Smooth muscle cell (in vitro differentiated cells): ENCODE measurements at regions not wholly inside any gene's neighbourhood (a gene's known extent, or its start where the extent isn't known, plus 50 kb on each side); places are given as distances from the start of the nearest gene placed in this dataset.

Experiments used
- DNase-seq: peaks from one replicate; lab custom pipeline; 2025; ENCODE audit not compliant: unreplicated experiment; lab: John Stamatoyannopoulos, UW
- H2AFZ ChIP-seq: fragments of 200-600 bp; sonication (generic); 2 replicates; pipeline ENCODE4 v1.6.0; 2016; ENCODE audit warnings: antibody characterized with exemption, low read depth, mild to moderate bottlenecking
- H3F3A ChIP-seq: fragments of 200-600 bp; sonication (generic); 2 replicates; pipeline ENCODE4 v1.6.0; 2017; ENCODE audit warnings: antibody characterized with exemption, low read depth
- H3K27ac ChIP-seq: fragments of 200-600 bp; sonication (generic); 2 replicates; pipeline ENCODE4 v1.5.1; 2016; ENCODE audit warnings: low read depth, mild to moderate bottlenecking
- H3K27me3 ChIP-seq: fragments of 200-600 bp; sonication (generic); 2 replicates; pipeline ENCODE4 v1.6.1; 2016; ENCODE audit warnings: low read depth, mild to moderate bottlenecking
- H3K36me3 ChIP-seq: fragments of 200-600 bp; sonication (generic); 2 replicates; pipeline ENCODE4 v1.5.1; 2016; ENCODE audit warnings: low read depth
- H3K4me1 ChIP-seq: fragments of 200-600 bp; sonication (generic); 2 replicates; pipeline ENCODE4 v1.5.1; 2016; ENCODE audit warnings: low read depth
- H3K4me2 ChIP-seq: fragments of 200-600 bp; sonication (generic); 2 replicates; pipeline ENCODE4 v1.6.0; 2016; ENCODE audit warnings: mild to moderate bottlenecking
- H3K4me3 ChIP-seq: fragments of 200-600 bp; sonication (generic); 2 replicates; pipeline ENCODE4 v1.5.1; 2016; ENCODE audit warnings: mild to moderate bottlenecking
- H3K79me2 ChIP-seq: fragments of 200-600 bp; sonication (generic); 2 replicates; pipeline ENCODE4 v1.6.0; 2016; ENCODE audit warnings: low read depth, mild to moderate bottlenecking
- H3K9ac ChIP-seq: fragments of 200-600 bp; sonication (generic); 2 replicates; pipeline ENCODE4 v1.6.0; 2016; ENCODE audit warnings: low read depth
- H3K9me3 ChIP-seq: fragments of 200-600 bp; sonication (generic); replicated peaks from 2 replicates; pipeline ENCODE4 v1.5.1; 2016; ENCODE audit warnings: low read depth
- H4K20me1 ChIP-seq: fragments of 200-600 bp; sonication (generic); 2 replicates; pipeline ENCODE4 v1.6.0; 2016; ENCODE audit warnings: low read depth
- CTCF ChIP-seq: fragments of 200-600 bp; sonication (generic); IDR thresholded peaks from 2 replicates; pipeline ENCODE4 v1.5.1; 2017; ENCODE audit warnings: borderline replicate concordance, mild to moderate bottlenecking, antibody characterized with exemption; ENCODE audit not compliant: insufficient read depth, poor library complexity, severe bottlenecking
- WGBS: methylation state at CpG from one replicate; pipeline ENCODE4 v1.1.7; 2016; ENCODE audit warnings: low lambda C conversion rate; 5-methylcytosine and 5-hydroxymethylcytosine counted together

- Histone ChIP-seq H3K4me2 (no peak overlapping the region), H4K20me1 (no peaks in the 10 kb centered on the region), H3K4me1 (no peaks in the 10 kb centered on the region), H3K4me3 (no peak overlapping the region), H3K27ac (no peak overlapping the region), H3K9ac (no peak overlapping the region), H3K79me2 (no peaks in the 10 kb centered on the region), H3F3A (no peaks in the 10 kb centered on the region), H3K9me3 (no peaks in the 10 kb centered on the region), H3K27me3 (no peaks in the 10 kb centered on the region), H2AFZ (no peak overlapping the region), H3K36me3 (no peaks in the 10 kb centered on the region)
- DNase-seq: no peak
- no peak for TF ChIP-seq CTCF
- WGBS: 80% methylated on average over 6 of the region's 6 CpGs
These were observed 343.0 kb downstream of the USP25 start for GRCh38 chr21:16072737-16073136.

DNA sequence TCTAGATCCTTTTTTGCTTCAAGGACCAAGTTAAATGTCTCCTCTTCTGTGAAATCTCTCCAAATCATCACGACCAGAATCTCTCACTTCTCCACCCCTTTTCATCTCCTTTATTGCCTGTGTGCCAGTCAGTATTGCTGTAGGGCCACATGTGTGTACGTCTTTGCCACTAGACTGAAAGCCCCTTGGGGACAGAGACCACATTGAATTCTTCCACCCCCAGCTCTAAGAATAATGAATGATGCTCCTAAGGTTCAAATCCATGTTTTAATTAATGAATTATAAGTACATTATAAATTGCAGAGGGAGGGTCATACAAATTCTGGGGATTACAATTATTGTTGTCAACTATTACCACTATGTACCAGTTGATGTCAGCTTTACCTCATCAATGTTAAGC is 343.8 kb downstream of the USP25 start:
- no peak overlapping the region for H3K27ac ChIP-seq
- whole genome bisulfite sequencing: 76% methylated on average over 2 of the region's 2 CpGs
- no peak for TF ChIP-seq CTCF

GRCh38 chr21:16074950-16075489 is 345.2 kb downstream of the USP25 start:
- DNase-seq: no peak
- Histone ChIP-seq H4K20me1 (no peaks in the 10 kb centered on the region), H3K79me2 (no peaks in the 10 kb centered on the region), H3K27ac (no peak overlapping the region), H3K9ac (no peak overlapping the region), H3K27me3 (no peaks in the 10 kb centered on the region), H3K36me3 (no peaks in the 10 kb centered on the region), H3F3A (no peaks in the 10 kb centered on the region), H3K9me3 (no peaks in the 10 kb centered on the region), H3K4me3 (no peak overlapping the region), H3K4me1 (no peaks in the 10 kb centered on the region), H3K4me2 (no peak overlapping the region), H2AFZ (no peak overlapping the region)
- no peak for TF ChIP-seq CTCF
- 84% methylated on average over 3 of the region's 3 CpGs for WGBS

More for the DNA sequence above, 343.8 kb downstream of the USP25 start:
- no peaks in the 10 kb centered on the region for H3K79me2 ChIP-seq
- H3K4me3 ChIP-seq: no peak overlapping the region
- no peak overlapping the region for H3K4me2 ChIP-seq
- no peaks in the 10 kb centered on the region for H4K20me1 ChIP-seq
- H3K36me3 ChIP-seq: no peaks in the 10 kb centered on the region
- no peak overlapping the region for H2AFZ ChIP-seq
- no peaks in the 10 kb centered on the region for H3K27me3 ChIP-seq
- H3K4me1 ChIP-seq: no peaks in the 10 kb centered on the region
- H3K9me3 ChIP-seq: no peaks in the 10 kb centered on the region
- H3F3A ChIP-seq: no peaks in the 10 kb centered on the region
- DNase-seq: no peak
- H3K9ac ChIP-seq: no peak overlapping the region

DNA sequence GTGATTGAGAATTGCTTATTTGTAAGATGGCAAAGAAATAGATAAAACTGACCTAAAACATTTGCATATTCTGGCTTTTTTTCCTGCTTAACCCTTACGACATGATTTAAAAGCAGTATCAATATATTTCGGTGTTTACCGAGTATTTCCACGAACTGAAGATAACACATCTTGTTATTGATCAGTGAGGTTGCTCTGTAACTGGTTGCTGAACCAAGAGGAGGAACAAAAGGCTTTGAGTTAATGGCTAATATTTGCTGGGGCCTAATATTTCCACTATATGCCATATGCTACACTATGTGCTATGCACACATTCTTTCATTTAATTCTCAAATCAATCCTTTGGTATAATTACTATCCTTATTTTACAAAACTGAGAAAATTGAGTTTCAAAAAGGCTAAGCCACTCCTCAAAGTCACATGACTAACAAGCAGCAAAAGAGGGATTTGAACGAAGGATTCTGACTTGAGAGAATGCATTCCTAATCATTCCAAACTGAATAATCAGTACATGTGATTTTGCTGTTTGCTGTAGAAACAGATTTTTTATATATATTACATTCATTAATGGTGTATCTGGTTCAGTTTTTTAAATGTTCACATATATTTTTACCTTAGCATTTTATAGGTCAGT is 346.0 kb downstream of the USP25 start:
- no peaks in the 10 kb centered on the region for H3K79me2 ChIP-seq
- H4K20me1 ChIP-seq: no peaks in the 10 kb centered on the region
- H3K27me3 ChIP-seq: no peaks in the 10 kb centered on the region
- H3F3A ChIP-seq: no peaks in the 10 kb centered on the region
- H3K4me1 ChIP-seq: no peaks in the 10 kb centered on the region
- no peak for DNase-seq
- 87% methylated on average over 5 of the region's 5 CpGs for WGBS
- no peak overlapping the region for H3K27ac ChIP-seq
- H2AFZ ChIP-seq: no peak overlapping the region
- H3K9ac ChIP-seq: no peak overlapping the region
- H3K4me2 ChIP-seq: no peak overlapping the region
- TF ChIP-seq CTCF: no peak
- no peak overlapping the region for H3K4me3 ChIP-seq
- no peaks in the 10 kb centered on the region for H3K9me3 ChIP-seq
- H3K36me3 ChIP-seq: no peaks in the 10 kb centered on the region
